ENCODE measurements at regions not wholly inside any gene's neighbourhood (a gene's known extent, or its start where the extent isn't known, plus 50 kb on each side); places are given as distances from the start of the nearest gene placed in this dataset.

GRCh38 chr1:99580451-99580850, 65.5 kb upstream of the PALMD start:
- TF ChIP-seq CTCF (IDR thresholded peaks at IDR 0.05) (no peak), EP300 (IDR thresholded peaks at IDR 0.05) (no peak), POLR2A (IDR thresholded peaks at IDR 0.05) (no peak)
